Stimulated activated naive B cell treated with anti-CD40 and anti-IgM and Interleukin-4, amounts not matched to agents 10 μg/mL and 1 μg/mL and 100 μg/mL, for 72 hours (primary cell): ENCODE measurements at regions not wholly inside any gene's neighbourhood (a gene's known extent, or its start where the extent isn't known, plus 50 kb on each side); places are given as distances from the start of the nearest gene placed in this dataset.
"Not testable (repeated sequence)": the region's sequence is repeated elsewhere in the genome, so short reads cannot be mapped to it uniquely, and the experiment has no call there.

Experiments
- ATAC-seq, 2 donors: fragments of 150-1000 bp; cut with Tn5 transposase; replicated peaks; 2 replicates each; pipeline ENCODE4 v1.10.0; 2021; ENCODE audit warnings: moderate library complexity in 1 of 2
- DNase-seq: peaks from one replicate; pipeline ENCODE4 v3.0.0; 2021
- H3K27ac Mint-ChIP-seq: one replicate; pipeline ENCODE4 v1.8.0; 2022; ENCODE audit warnings: mild to moderate bottlenecking, mixed read lengths
- H3K27me3 Mint-ChIP-seq, 2 donors: one replicate each; pipeline ENCODE4 v1.8.0; 2022; ENCODE audit warnings: mixed read lengths in 2 of 2
- H3K36me3 Mint-ChIP-seq, 2 donors: one replicate each; pipeline ENCODE4 v1.8.0; 2022; ENCODE audit warnings: mixed read lengths in 2 of 2, mild to moderate bottlenecking in 1 of 2
- H3K4me1 Mint-ChIP-seq, 2 donors: one replicate each; pipeline ENCODE4 v1.8.0; 2022; ENCODE audit warnings: mixed read lengths in 2 of 2, mild to moderate bottlenecking in 1 of 2
- H3K4me3 Mint-ChIP-seq, 2 donors: one replicate each; pipeline ENCODE4 v1.8.0; 2022; ENCODE audit warnings: mild to moderate bottlenecking in 2 of 2, mixed read lengths in 2 of 2, moderate library complexity in 1 of 2
- H3K9me3 Mint-ChIP-seq, 2 donors: one replicate each; pipeline ENCODE4 v1.8.0; 2022; ENCODE audit warnings: mixed read lengths in 2 of 2, mild to moderate bottlenecking in 1 of 2

DNA sequence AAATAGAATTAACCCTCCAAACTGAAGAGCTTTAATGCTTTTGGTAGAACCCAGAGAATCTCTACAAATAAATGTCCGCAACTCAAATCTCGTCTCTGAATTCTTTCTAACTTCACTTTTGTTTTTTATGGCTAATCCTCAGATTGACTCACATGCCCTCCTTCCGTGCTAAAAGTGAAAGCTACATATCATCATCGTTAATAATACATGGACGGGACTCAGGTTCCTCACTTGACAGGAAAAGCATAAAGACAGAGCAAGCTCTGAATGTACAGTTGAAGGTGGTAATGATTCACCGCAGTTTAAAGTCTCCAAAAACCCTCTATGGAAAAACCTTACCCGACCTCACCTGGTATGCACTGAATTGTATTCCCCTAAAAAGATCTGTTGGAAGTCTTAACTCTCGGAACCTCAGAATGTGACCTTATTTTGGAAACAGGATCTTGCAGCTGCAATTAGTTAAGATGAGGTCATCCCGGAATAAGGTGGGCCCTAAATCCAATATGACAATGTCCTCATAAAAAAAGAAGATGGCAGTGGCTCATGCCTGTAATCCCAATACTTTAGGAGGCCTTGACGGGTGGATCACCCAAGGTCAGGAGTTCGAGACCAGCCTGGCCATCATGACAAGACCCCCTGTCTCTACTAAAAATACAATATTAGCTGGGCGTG lies 147.4 kb upstream of the FOXN3 start:
- H3K27me3 Mint-ChIP-seq = no peaks in the 10 kb centered on the region
- H3K27ac Mint-ChIP-seq = no peak overlapping the region
- peaks cover 3 to 4% of the 10 kb centered on the region in 2 donors for H3K9me3 Mint-ChIP-seq
- peaks cover 36 to 62% of the 10 kb centered on the region in 2 donors for H3K4me1 Mint-ChIP-seq
- no peak for DNase-seq
- H3K36me3 Mint-ChIP-seq = peaks cover 27 to 49% of the 10 kb centered on the region in 2 donors
- ATAC-seq = peak in 1 of 2 donors; percentile 23
- H3K4me3 Mint-ChIP-seq = no peak overlapping the region

DNA sequence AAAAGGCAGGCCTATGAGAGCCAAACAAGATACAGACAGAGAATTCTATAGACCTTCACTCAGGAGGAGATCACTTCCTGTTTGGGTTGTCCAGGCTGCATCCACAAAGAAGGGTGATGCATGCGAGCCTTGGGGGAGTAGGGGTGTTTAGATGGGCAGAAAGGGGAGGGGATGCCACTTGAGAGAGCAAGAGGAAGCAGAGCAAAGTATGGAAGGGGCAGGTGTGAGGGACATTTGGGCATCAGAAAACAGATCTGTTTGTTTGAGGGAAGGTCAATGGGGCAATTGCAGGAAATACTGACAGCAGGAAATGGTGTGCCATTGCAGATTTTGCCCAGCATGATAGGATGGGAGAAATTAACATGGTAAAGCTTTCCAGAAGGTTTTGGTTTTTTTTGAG lies 146.4 kb upstream of the FOXN3 start:
- Mint-ChIP-seq H3K4me1 (peaks cover 31 to 53% of the 10 kb centered on the region in 2 donors), H3K27me3 (no peaks in the 10 kb centered on the region), H3K9me3 (peaks cover 3 to 4% of the 10 kb centered on the region in 2 donors), H3K36me3 (peaks cover 27 to 54% of the 10 kb centered on the region in 2 donors), H3K4me3 (peak overlapping the region in 1 of 2 donors; percentile 26), H3K27ac (peak overlapping the region; percentile 27)
- ATAC-seq (no peak), DNase-seq (no peak)

DNA sequence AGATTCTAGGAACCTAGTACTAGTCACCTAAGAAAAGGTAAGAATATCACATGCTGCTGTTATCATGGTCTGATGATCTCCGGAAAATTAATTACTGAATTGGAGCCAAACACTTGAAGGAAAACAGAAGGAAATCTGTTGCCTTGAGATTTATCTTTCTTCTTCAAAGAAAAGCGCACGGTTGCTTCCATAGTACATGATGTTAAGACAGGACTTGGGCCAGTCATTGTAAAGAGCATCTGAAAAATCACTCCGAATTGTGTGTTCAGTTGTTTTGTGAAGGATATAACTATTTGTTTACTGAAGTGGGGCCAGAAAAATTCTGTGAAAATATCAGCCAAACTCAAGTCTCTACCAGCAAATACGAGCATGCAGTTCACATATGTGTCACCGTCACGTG lies 134.9 kb upstream of the FOXN3 start:
- H3K27ac Mint-ChIP-seq = no peak overlapping the region
- DNase-seq (no peak), ATAC-seq (no peak)
- peaks cover 14 to 25% of the 10 kb centered on the region in 2 donors for H3K4me1 Mint-ChIP-seq
- H3K4me3 Mint-ChIP-seq = no peak overlapping the region
- no peaks in the 10 kb centered on the region for H3K9me3 Mint-ChIP-seq
- no peaks in the 10 kb centered on the region for H3K27me3 Mint-ChIP-seq
- H3K36me3 Mint-ChIP-seq = peaks cover 14 to 44% of the 10 kb centered on the region in 2 donors

DNA sequence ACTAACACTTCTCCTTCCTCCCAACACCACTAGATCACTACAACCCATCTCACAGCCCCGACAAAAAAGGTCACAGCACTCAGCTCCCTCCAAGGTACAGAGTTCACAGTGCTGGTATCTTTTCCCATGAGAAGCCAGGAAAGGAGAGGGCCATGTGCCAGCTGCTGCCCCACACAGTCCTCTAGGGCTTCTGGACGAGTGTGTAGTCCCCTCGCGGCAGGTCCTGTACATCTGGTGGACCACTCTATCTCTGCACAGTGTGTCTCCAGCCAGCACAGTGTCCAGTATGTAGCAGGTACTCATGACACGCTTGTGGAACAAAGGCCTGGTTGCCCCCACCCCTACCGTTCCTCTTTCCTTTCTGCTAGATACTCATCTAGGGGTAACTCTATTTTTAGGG lies 134.4 kb upstream of the FOXN3 start:
- no peak overlapping the region for H3K4me3 Mint-ChIP-seq
- peaks cover 13 to 25% of the 10 kb centered on the region in 2 donors for H3K4me1 Mint-ChIP-seq
- no peaks in the 10 kb centered on the region for H3K9me3 Mint-ChIP-seq
- H3K36me3 Mint-ChIP-seq = peaks cover 9 to 39% of the 10 kb centered on the region in 2 donors
- DNase-seq (no peak), ATAC-seq (no peak)
- H3K27me3 Mint-ChIP-seq = no peaks in the 10 kb centered on the region
- H3K27ac Mint-ChIP-seq = no peak overlapping the region

DNA sequence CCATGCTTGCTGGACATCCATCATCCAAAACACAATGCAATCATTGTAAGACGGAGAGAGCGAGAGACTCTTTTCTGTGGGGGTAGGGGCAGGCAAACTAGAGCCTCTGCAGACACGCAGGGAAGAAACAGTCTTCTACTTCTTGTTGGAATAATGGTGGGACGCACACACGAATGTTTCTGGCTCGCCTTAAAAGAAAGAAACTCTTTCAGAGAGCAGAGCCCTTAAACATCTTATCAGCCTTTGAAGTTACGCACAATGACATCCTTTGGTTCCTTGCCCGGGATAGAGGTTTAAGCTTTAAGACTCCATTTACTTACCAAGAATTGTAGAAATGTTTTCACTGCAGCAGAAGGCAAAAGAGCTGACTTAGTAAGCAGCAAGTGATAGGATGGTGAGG lies 133.8 kb upstream of the FOXN3 start:
- Mint-ChIP-seq H3K4me1 (peaks cover 11 to 25% of the 10 kb centered on the region in 2 donors), H3K27ac (no peak overlapping the region), H3K36me3 (peaks cover 8 to 37% of the 10 kb centered on the region in 2 donors), H3K4me3 (no peak overlapping the region), H3K27me3 (no peaks in the 10 kb centered on the region), H3K9me3 (no peaks in the 10 kb centered on the region)
- ATAC-seq (no peak), DNase-seq (no peak)

DNA sequence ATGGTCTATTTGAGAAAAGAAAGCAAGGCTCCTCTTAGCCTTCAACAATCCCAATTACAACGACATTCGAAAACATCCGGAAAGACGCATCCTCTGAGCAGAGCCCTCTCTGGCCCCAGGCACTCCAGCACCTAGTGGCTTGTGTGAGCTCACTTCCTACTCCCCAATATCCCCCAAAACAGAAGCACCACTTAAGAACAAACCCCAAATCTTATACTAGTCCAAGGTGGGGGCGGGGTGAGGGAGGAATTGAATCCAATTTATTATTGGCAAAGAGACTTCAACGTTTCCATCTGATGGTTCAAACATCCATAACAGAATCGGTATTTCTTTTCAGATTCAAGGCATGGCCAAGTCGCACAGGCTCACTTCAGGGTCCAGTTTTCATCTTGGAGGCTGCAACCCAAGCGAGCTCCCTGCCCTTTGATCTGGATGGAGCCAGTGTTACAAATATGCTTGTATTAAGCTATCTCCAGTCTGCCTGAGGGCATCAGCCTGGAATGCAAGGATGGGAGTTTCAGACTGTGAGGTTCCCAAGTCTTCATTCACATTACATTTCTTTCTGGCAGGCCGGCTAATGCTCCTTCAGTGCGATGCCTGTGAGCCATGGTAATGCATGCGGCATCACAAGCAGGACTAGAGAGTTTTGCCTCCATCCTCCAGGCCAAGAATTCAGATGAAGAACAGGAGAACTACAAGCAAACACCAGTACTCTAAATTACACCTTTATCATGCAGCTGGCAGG lies 132.5 kb upstream of the FOXN3 start:
- Mint-ChIP-seq H3K4me1 (peaks cover 9 to 25% of the 10 kb centered on the region in 2 donors), H3K4me3 (no peak overlapping the region), H3K36me3 (peaks cover 8 to 30% of the 10 kb centered on the region in 2 donors), H3K27me3 (no peaks in the 10 kb centered on the region), H3K9me3 (no peaks in the 10 kb centered on the region), H3K27ac (no peak overlapping the region)
- ATAC-seq (no peak), DNase-seq (no peak)

DNA sequence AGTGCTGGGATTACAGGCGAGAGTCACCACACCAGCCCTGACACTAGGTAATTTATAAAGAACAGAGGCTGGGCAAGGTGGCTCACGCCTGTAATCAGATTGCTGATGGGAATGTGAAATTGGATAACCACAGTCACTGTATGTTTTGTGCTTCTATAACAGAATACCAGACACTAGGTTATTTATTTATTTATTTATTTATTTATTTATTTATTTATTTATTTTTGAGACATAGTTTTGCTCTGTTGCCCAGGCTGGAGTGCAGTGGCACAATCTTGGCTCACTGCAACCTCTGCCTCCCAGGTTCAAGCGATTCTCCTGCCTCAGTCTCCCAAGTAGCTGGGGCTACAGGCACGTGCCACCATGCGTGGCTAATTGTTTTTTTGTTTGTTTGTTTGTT lies 130.0 kb upstream of the FOXN3 start:
- not testable (repeated sequence) for ATAC-seq

DNA sequence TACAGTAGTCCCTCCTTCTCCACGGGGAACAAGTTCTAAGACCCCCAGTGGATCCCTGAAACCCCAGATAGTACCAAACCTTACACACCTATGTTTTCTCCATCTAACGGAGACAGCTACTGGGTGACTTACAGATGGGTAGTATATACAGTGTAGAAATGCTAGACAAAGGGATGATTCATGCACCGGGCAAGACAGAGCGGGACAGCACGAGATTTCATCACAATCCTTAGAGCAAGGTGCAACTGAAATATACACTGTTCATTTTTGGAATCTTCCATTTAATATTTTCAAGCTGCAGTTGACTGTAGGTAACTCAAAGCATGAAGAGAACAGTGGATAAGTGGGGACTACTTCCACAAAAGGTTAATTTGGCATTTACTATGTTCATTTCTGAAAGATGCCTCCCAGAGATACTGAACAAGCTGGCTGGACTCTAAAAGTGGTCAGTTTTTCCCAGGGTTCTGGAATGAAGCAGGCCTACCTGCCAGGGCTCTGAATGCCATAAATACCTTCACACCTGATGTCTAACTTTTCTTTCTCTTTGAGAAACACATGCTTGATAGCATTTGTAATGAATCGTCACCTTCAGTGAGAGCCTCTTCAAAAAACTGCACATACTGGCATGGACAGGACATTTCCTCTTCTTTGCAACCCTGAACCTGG lies 127.7 kb upstream of the FOXN3 start:
- H3K27ac Mint-ChIP-seq = no peak overlapping the region
- H3K4me1 Mint-ChIP-seq = peaks cover 9 to 19% of the 10 kb centered on the region in 2 donors
- H3K27me3 Mint-ChIP-seq = no peaks in the 10 kb centered on the region
- H3K9me3 Mint-ChIP-seq = no peaks in the 10 kb centered on the region
- ATAC-seq (no peak), DNase-seq (no peak)
- H3K36me3 Mint-ChIP-seq = peaks cover 6 to 15% of the 10 kb centered on the region in 2 donors
- H3K4me3 Mint-ChIP-seq = no peak overlapping the region

More for the DNA sequence above, 130.0 kb upstream of the FOXN3 start:
- not testable (repeated sequence) for H3K9me3 Mint-ChIP-seq, DNase-seq, H3K27ac Mint-ChIP-seq, H3K27me3 Mint-ChIP-seq, H3K4me3 Mint-ChIP-seq
- H3K4me1 Mint-ChIP-seq = peaks cover 12 to 33% of the 10 kb centered on the region in 2 donors
- H3K36me3 Mint-ChIP-seq = peaks cover 8 to 19% of the 10 kb centered on the region in 2 donors

DNA sequence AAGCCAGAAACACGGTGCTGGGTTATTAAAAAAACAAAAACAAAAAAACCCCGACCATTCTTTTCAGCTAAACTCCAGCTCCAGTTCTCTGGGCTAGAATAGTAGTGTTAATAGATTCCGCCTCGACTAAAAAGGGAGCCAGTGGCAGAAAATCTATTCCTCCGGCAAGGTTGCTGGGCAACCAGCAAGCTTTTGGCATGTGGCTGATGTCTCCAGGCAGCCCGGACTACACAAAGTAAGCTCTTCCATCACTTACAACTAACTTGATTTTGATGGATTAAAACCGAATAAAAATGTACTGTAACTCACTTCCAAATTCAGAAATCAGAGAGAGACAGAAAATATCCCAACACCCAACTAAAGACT lies 126.4 kb upstream of the FOXN3 start:
- ATAC-seq = no peak
- Mint-ChIP-seq H3K27ac (no peak overlapping the region), H3K9me3 (no peaks in the 10 kb centered on the region), H3K4me3 (no peak overlapping the region), H3K4me1 (peaks cover 9 to 19% of the 10 kb centered on the region in 2 donors), H3K36me3 (peaks cover 7 to 20% of the 10 kb centered on the region in 2 donors), H3K27me3 (no peaks in the 10 kb centered on the region)
- DNase-seq = no peak

DNA sequence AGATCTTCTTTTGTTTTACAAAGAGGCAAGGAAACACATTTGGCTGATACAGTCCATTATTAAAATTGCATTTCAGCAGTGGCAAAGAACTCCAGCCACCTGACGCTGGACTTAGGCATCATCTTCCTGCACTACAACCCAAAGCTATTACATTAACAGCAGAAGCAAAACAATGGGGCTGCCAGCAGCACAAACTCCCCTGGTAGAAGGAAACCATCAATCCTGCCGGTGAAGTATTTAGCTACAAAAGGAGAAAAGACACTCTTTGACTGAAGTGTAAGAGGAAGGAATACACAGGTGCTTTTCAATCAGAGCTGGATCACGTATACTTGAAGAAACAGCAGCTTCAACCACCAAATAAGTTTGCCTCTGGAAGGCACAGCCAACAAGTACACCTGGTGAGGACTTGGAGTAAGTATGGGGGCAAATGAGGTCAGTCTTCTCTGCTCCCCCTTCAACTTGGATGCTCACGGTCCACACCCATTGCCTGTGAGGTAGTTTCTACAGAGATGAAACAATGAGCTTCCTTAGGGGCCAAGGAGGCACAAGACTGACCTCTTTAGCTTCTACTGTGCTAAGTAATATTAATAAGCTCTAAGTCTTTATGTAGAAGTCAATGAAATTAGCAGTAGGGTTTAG lies 125.9 kb upstream of the FOXN3 start:
- H3K4me1 Mint-ChIP-seq = peaks cover 9 to 19% of the 10 kb centered on the region in 2 donors
- peaks cover 7 to 16% of the 10 kb centered on the region in 2 donors for H3K36me3 Mint-ChIP-seq
- H3K4me3 Mint-ChIP-seq = no peak overlapping the region
- H3K27me3 Mint-ChIP-seq = no peaks in the 10 kb centered on the region
- peak overlapping the region; percentile 31 for H3K27ac Mint-ChIP-seq
- H3K9me3 Mint-ChIP-seq = no peaks in the 10 kb centered on the region
- DNase-seq (no peak), ATAC-seq (no peak)

DNA sequence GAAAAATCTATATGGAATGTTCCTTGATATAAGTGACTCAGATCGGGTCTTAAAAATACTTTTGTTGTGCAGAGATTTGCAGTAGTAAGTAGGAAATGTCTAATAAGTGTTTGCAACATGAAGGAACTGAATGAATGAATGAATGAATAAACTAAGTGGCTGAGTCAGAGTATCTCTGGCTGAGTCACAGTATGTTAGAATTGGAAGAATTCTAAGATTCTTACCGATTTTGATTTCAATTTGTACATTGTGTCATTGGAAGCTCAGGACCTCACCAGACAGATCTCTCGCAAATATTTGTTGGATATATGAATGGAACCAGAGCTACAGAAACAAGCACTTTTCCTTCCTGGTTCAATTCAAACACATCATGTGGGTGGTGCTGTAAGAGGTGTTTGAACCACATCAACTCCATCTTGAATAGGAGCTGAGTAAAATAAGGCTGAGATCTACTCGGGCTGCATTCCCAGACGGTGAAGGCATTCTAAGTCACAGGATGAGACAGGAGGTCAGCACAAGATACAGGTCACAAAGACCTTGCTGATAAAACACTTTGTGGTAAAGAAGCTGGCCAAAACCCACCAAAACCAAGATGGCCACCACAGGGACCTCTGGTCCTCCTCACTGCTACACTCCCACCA lies 123.9 kb upstream of the FOXN3 start:
- H3K4me3 Mint-ChIP-seq = no peak overlapping the region
- H3K9me3 Mint-ChIP-seq = no peaks in the 10 kb centered on the region
- peaks cover 5 to 23% of the 10 kb centered on the region in 2 donors for H3K36me3 Mint-ChIP-seq
- H3K27me3 Mint-ChIP-seq = no peaks in the 10 kb centered on the region
- ATAC-seq (no peak), DNase-seq (no peak)
- H3K27ac Mint-ChIP-seq = no peak overlapping the region
- H3K4me1 Mint-ChIP-seq = peaks cover 11 to 26% of the 10 kb centered on the region in 2 donors

DNA sequence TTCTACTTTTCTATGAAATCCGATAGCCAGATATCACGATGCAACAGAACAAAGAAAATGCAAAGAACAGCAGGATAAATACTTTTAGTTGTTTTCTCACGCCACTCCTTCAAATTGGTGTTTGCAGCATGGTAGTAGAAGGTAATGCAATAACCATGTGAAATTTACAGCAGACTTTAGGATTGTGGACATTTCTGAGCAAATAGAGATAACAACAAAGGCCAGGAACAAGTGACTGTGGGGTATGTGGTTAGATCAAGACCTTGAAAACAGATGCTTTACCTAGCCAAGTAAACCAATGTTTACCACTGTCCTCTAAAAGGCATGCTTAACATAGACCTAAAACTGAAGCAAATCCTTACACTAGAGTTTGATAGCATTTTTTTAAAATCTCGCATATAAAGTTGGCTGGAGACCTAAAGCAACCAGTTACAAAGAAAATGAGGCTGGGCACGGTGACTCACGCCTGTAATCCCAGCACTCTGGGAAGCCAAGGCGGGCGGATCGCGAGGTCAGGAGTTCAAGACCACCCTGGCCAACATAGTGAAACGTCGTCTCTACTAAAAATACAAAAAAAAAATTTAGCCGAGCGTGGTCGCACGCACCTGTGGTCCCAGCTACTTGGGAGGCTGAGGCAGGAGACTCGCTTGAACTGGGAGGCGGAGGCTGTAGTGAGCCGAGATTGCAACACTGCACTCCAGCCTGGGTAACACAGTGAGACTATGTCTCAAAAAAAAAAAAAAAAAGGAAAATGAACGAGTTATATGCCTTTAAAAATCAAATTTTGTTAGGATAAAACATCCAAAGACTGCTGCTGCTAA lies 123.2 kb upstream of the FOXN3 start:
- Mint-ChIP-seq H3K27ac (no peak overlapping the region), H3K36me3 (peaks cover 5 to 23% of the 10 kb centered on the region in 2 donors), H3K27me3 (no peaks in the 10 kb centered on the region), H3K9me3 (no peaks in the 10 kb centered on the region), H3K4me3 (no peak overlapping the region), H3K4me1 (peaks cover 13 to 32% of the 10 kb centered on the region in 2 donors)
- ATAC-seq (no peak), DNase-seq (no peak)

DNA sequence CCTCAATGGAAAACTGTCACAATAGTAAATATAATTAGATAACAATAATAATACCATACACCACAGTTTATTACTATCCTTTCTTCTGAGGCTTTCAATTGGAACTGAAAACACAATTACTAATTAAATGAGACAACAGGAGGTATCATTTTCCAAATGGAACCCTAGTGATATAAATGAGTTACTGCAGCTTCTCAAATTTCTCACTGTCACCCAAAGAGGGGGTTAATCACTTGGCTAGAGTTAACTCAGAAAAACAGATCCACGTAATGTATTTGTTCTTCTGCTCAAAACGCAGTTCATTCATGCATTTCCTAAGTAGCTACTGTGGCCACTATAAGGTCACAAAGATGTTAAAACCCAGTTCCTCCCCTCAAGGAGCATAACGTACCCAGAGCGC lies 120.9 kb upstream of the FOXN3 start:
- DNase-seq = no peak
- no peak for ATAC-seq
- Mint-ChIP-seq H3K27ac (no peak overlapping the region), H3K36me3 (peaks cover 11 to 38% of the 10 kb centered on the region in 2 donors), H3K27me3 (no peaks in the 10 kb centered on the region), H3K4me3 (no peak overlapping the region), H3K4me1 (peaks cover 20 to 40% of the 10 kb centered on the region in 2 donors), H3K9me3 (no peaks in the 10 kb centered on the region)
